IMR-90 (cell line): ENCODE measurements at regions not wholly inside any gene's neighbourhood (a gene's known extent, or its start where the extent isn't known, plus 50 kb on each side); places are given as distances from the start of the nearest gene placed in this dataset.

Experiments
- ATAC-seq: fragments of 200-7000 bp; cut with Tn5 transposase; 2 replicates; pipeline ENCODE4 v1.9.1; 2020; ENCODE audit warnings: low read depth, mild to moderate bottlenecking, moderate library complexity
- BruUV-seq: library from RNA; stranded (reverse); fragments of 400-500 nt; replicated peaks from 2 replicates; lab custom pipeline; 2021; lab: Mats Ljungman, UMichigan
- CTCF ChIA-PET: fragments of 300-600 bp; formaldehyde crosslinking; extraction: SDS; loops from one replicate; lab custom pipeline; 2021; ENCODE audit warnings: antibody characterized with exemption; lab: Yijun Ruan, JAX
- POLR2A ChIA-PET: fragments of 300-600 bp; sonication (Branson Sonifier 250); formaldehyde crosslinking; loops from one replicate; lab custom pipeline; 2022; ENCODE audit warnings: antibody characterized with exemption; ENCODE audit not compliant: unreplicated experiment; lab: Charles Lee
- DNase-seq: peaks from one replicate; pipeline ENCODE4 v3.0.0; 2013
- H2AFZ ChIP-seq: replicated peaks from 2 replicates; pipeline ENCODE3; 2013; ENCODE audit warnings: low read length, mild to moderate bottlenecking; ENCODE audit not compliant: poor library complexity
- H2AK5ac ChIP-seq: 2 replicates; pipeline ENCODE4 v1.6.1; 2013; ENCODE audit warnings: low read depth, low read length, inconsistent platforms
- H2AK9ac ChIP-seq: replicated peaks from 2 replicates; pipeline ENCODE3; 2013; ENCODE audit warnings: mild to moderate bottlenecking, low read depth, low read length, moderate library complexity; ENCODE audit not compliant: poor library complexity
- H2BK120ac ChIP-seq: 2 replicates; pipeline ENCODE4 v1.6.1; 2013; ENCODE audit warnings: low read depth, low read length, inconsistent platforms
- H2BK15ac ChIP-seq: 3 replicates; pipeline ENCODE4 v1.6.1; 2013; ENCODE audit warnings: low read depth, low read length, inconsistent platforms
- H2BK20ac ChIP-seq: 2 replicates; pipeline ENCODE4 v1.6.1; 2013; ENCODE audit warnings: low read depth, mild to moderate bottlenecking, inconsistent platforms, low read length, moderate library complexity
- H2BK5ac ChIP-seq: 2 replicates; pipeline ENCODE4 v1.6.1; 2013; ENCODE audit warnings: mild to moderate bottlenecking, low read depth, low read length, inconsistent platforms; ENCODE audit not compliant: poor library complexity, severe bottlenecking
- H3K14ac ChIP-seq: replicated peaks from 2 replicates; pipeline ENCODE4 v1.6.1; 2013; ENCODE audit warnings: low read depth, low read length, inconsistent platforms
- H3K18ac ChIP-seq: 2 replicates; pipeline ENCODE4 v1.6.1; 2013; ENCODE audit warnings: low read depth, low read length, control low read depth
- H3K23ac ChIP-seq: 2 replicates; pipeline ENCODE4 v1.6.1; 2013; ENCODE audit warnings: low read depth, low read length, inconsistent platforms
- H3K27ac ChIP-seq: 2 replicates; pipeline ENCODE4 v1.5.1; 2013; ENCODE audit warnings: mild to moderate bottlenecking, control low read depth, low read length; ENCODE audit not compliant: insufficient read depth
- H3K27me3 ChIP-seq: 2 replicates; pipeline ENCODE4 v1.6.1; 2013; ENCODE audit warnings: low read length; ENCODE audit not compliant: control insufficient read depth, insufficient read depth
- H3K36me3 ChIP-seq: 2 replicates; pipeline ENCODE4 v1.6.1; 2013; ENCODE audit warnings: low read length, mixed read lengths; ENCODE audit not compliant: control insufficient read depth, insufficient read depth
- H3K4ac ChIP-seq: 2 replicates; pipeline ENCODE4 v1.6.1; 2013; ENCODE audit warnings: low read depth, low read length, inconsistent platforms
- H3K4me1 ChIP-seq: 2 replicates; pipeline ENCODE4 v1.6.1; 2013; ENCODE audit warnings: low read length, mixed read lengths; ENCODE audit not compliant: control insufficient read depth, insufficient read depth
- H3K4me2 ChIP-seq: 2 replicates; pipeline ENCODE4 v1.6.1; 2013; ENCODE audit warnings: low read depth, mild to moderate bottlenecking, control low read depth, low read length, moderate library complexity
- H3K4me3 ChIP-seq: 2 replicates; pipeline ENCODE4 v1.5.1; 2013; ENCODE audit warnings: low read depth, mild to moderate bottlenecking, control low read depth, low read length, moderate library complexity; ENCODE audit not compliant: insufficient read depth
- H3K56ac ChIP-seq: 2 replicates; pipeline ENCODE4 v1.6.1; 2013; ENCODE audit warnings: low read length, inconsistent platforms; ENCODE audit not compliant: insufficient read depth; ENCODE audit errors: extremely low read depth
- H3K79me1 ChIP-seq, 2 experiments: 2 replicates each; pipeline ENCODE4 v1.6.1; 2013; ENCODE audit warnings: low read length in 2 of 2, inconsistent platforms in 1 of 2, low read depth in 1 of 2
- H3K9ac ChIP-seq: 2 replicates; pipeline ENCODE4 v1.6.1; 2013; ENCODE audit warnings: low read depth, low read length, control low read depth
- H3K9me1 ChIP-seq: 2 replicates; pipeline ENCODE4 v1.6.1; 2013; ENCODE audit warnings: low read length, inconsistent platforms; ENCODE audit not compliant: insufficient read depth
- H3K9me3 ChIP-seq: 2 replicates; pipeline ENCODE4 v1.6.1; 2013; ENCODE audit warnings: low read length; ENCODE audit not compliant: control insufficient read depth, insufficient read depth
- H4K20me1 ChIP-seq: 2 replicates; pipeline ENCODE4 v1.6.1; 2013; ENCODE audit warnings: low read length, inconsistent platforms; ENCODE audit not compliant: insufficient read depth
- H4K5ac ChIP-seq: 2 replicates; pipeline ENCODE4 v1.6.1; 2013; ENCODE audit warnings: mild to moderate bottlenecking, low read depth, low read length, control low read depth
- H4K8ac ChIP-seq, 2 experiments: 2 replicates each; pipeline ENCODE4 v1.6.1; 2013; ENCODE audit warnings: low read depth in 2 of 2, low read length in 2 of 2, control low read depth in 1 of 2, inconsistent platforms in 1 of 2
- H4K91ac ChIP-seq: 2 replicates; pipeline ENCODE4 v1.6.1; 2013; ENCODE audit warnings: low read depth, low read length, inconsistent platforms; ENCODE audit not compliant: insufficient read depth
- MAFK ChIP-seq: IDR thresholded peaks from 2 replicates; pipeline ENCODE4 v1.6.1; 2012; ENCODE audit warnings: low read depth, low read length, improper control_type of control experiment
- MAZ ChIP-seq: IDR thresholded peaks from 2 replicates; pipeline ENCODE4 v1.6.1; 2012; ENCODE audit warnings: low read depth, mild to moderate bottlenecking, low read length, improper control_type of control experiment, moderate library complexity, borderline replicate concordance
- NFE2L2 ChIP-seq: fragments of 150-350 bp; IDR thresholded peaks from 2 replicates; pipeline ENCODE4 v1.6.1; 2016; ENCODE audit warnings: low read depth, mild to moderate bottlenecking, low read length
- POLR2A ChIP-seq: IDR thresholded peaks from 2 replicates; pipeline ENCODE4 v1.6.1; 2012; ENCODE audit warnings: mild to moderate bottlenecking, low read depth, low read length
- WGBS, 2 experiments: methylation state at CpG; one replicate each; pipeline versions ENCODE4 v1.1.5 to v1.1.7; 2013; ENCODE audit warnings: missing lambda C conversion rate in 2 of 2; ENCODE audit not compliant: insufficient read length in 1 of 2; ENCODE audit errors: extremely low coverage in 2 of 2; 5-methylcytosine and 5-hydroxymethylcytosine counted together
- dilution Hi-C: fragments of 300-500 bp; cut with HindIII; formaldehyde crosslinking; loops from one replicate; pipeline ENCODE4 v1.14.3; 2018; ENCODE audit warnings: low sequenced_read_pairs; ENCODE audit not compliant: unreplicated experiment
- in situ Hi-C: fragments of 300-500 bp; cut with MboI; formaldehyde crosslinking; loops from 3 replicates; pipeline ENCODE4 v1.14.3; 2019; ENCODE audit warnings: low sequenced_read_pairs, inconsistent platforms, mixed read lengths
- intact Hi-C: fragments of 100-400 bp; cut with micrococcal nuclease; formaldehyde crosslinking; loops from 2 replicates; pipeline ENCODE4 v1.10.0; 2022

DNA sequence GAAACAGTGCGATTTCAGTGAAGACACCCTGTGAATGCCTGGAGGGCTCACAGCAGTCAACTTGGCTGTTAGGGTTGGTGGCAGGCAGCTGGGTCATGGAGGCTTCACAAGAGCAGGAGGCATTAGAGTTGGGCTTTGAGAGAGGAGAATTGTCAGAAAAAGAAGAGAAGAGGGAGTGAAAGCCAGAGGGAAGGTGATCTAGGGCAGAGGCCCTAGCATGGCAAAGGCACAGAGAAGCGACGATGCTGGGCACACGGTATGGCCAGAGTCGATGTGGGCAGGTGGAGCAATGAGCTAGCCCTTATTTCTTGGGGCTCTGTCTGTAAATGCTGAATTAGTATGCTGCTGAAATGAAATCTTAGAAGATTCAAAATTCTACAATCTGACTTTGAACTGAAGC lies 52.6 kb upstream of the OLFM4 start:
- H3K4me1 ChIP-seq, result no peaks in the 10 kb centered on the region
- H3K4me2 ChIP-seq, result no peak overlapping the region
- no peak overlapping the region for H3K27ac ChIP-seq
- H2AK9ac ChIP-seq, result no peak overlapping the region
- no peaks in the 10 kb centered on the region for H3K79me1 ChIP-seq
- dilution Hi-C loops, result no loop called here
- H2BK5ac ChIP-seq, result no peak overlapping the region
- no peak overlapping the region for H3K4ac ChIP-seq
- H3K27me3 ChIP-seq, result no peaks in the 10 kb centered on the region
- ATAC-seq (no peak), DNase-seq (no peak)
- H2BK15ac ChIP-seq, result no peak overlapping the region
- H3K9me3 ChIP-seq, result peaks cover 2% of the 10 kb centered on the region; the same call in 1 of the 2 replicates
- H3K9me1 ChIP-seq, result no peaks in the 10 kb centered on the region
- no peak overlapping the region for H4K8ac ChIP-seq
- no peak overlapping the region for H3K18ac ChIP-seq
- H2AFZ ChIP-seq, result no peak overlapping the region
- H3K56ac ChIP-seq, result no peak overlapping the region
- WGBS, 2 experiments, result no CpG with 5 or more reads among the region's 5 CpGs
- H3K4me3 ChIP-seq, result no peak overlapping the region
- no peaks in the 10 kb centered on the region for H3K36me3 ChIP-seq
- no peak overlapping the region for H4K5ac ChIP-seq
- H4K91ac ChIP-seq, result no peak overlapping the region
- no peak overlapping the region for H3K9ac ChIP-seq
- no peak overlapping the region for H2AK5ac ChIP-seq
- in situ Hi-C loops, result no loop called here
- no peak overlapping the region for H3K14ac ChIP-seq
- no TSS peak for BruUV-seq
- intact Hi-C loops, result no loop called here
- no peak overlapping the region for H2BK120ac ChIP-seq
- no peak overlapping the region for H3K23ac ChIP-seq
- no peak overlapping the region for H2BK20ac ChIP-seq
- ChIA-PET POLR2A (no interaction called here), CTCF (interaction anchor here (1.3 kb wide), 1 partner anchor 8 kb away, joined by 5 read pairs; no protein-coding TSS in a partner anchor)
- H4K20me1 ChIP-seq, result no peaks in the 10 kb centered on the region
- no peak for TF ChIP-seq POLR2A
- TF ChIP-seq MAZ, result no peak
- TF ChIP-seq NFE2L2, result no peak
- TF ChIP-seq MAFK, result no peak
